H1 (cell line): ENCODE measurements at regions not wholly inside any gene's neighbourhood (a gene's known extent, or its start where the extent isn't known, plus 50 kb on each side); places are given as distances from the start of the nearest gene placed in this dataset.
"Not testable (repeated sequence)": the region's sequence is repeated elsewhere in the genome, so short reads cannot be mapped to it uniquely, and the experiment has no call there.

Source experiments
- EP300 ChIP-seq, 2 experiments: IDR thresholded peaks; 1 replicate in 1 of 2; 2 replicates in 1 of 2; pipeline ENCODE4 v1.6.1; 2011 to 2012; ENCODE audit warnings: low read depth in 2 of 2, low read length in 2 of 2, mild to moderate bottlenecking in 2 of 2, borderline replicate concordance in 1 of 2, inconsistent platforms in 1 of 2, moderate library complexity in 1 of 2
- EZH2 ChIP-seq: fragments of 200-600 bp; sonication (generic); IDR thresholded peaks from 2 replicates; pipeline ENCODE4 v1.7.1; 2012; ENCODE audit warnings: low read depth, mild to moderate bottlenecking, moderate library complexity, low read length, inconsistent platforms; ENCODE audit not compliant: severe bottlenecking
- HDAC2 ChIP-seq, 2 experiments: fragments of 300-600 bp in 1 of 2; sonication (generic) in 1 of 2; IDR thresholded peaks; 2 replicates each; pipeline ENCODE4 v1.6.1; 2011 to 2012; ENCODE audit warnings: low read depth in 2 of 2, low read length in 2 of 2, mild to moderate bottlenecking in 2 of 2, moderate library complexity in 2 of 2, borderline replicate concordance in 1 of 2, inconsistent platforms in 1 of 2
- POLR2A ChIP-seq, 2 experiments: IDR thresholded peaks; 1 replicate in 1 of 2; 2 replicates in 1 of 2; pipeline ENCODE4 v1.6.1; 2011; ENCODE audit warnings: low read depth in 2 of 2, low read length in 2 of 2, mild to moderate bottlenecking in 2 of 2; ENCODE audit errors: control extremely low read depth in 1 of 2
- POLR2AphosphoS5 ChIP-seq: IDR thresholded peaks from 2 replicates; pipeline ENCODE4 v1.6.1; 2011; ENCODE audit warnings: low read depth, low read length
- RNF2 ChIP-seq: fragments of 200-900, 300-1000 bp; sonication (generic); IDR thresholded peaks from 2 replicates; pipeline ENCODE4 v1.7.1; 2016; ENCODE audit warnings: borderline replicate concordance, low read depth, mild to moderate bottlenecking, antibody characterized with exemption, low read length; ENCODE audit not compliant: poor library complexity, severe bottlenecking; ENCODE audit errors: missing control alignments
- SIN3A ChIP-seq, 2 experiments: IDR thresholded peaks in 1 of 2; conservative IDR thresholded peaks in 1 of 2; 2 replicates each; pipeline ENCODE4 v1.6.1; 2011 to 2012; ENCODE audit warnings: low read length in 2 of 2, improper control_type of control experiment in 1 of 2, low read depth in 1 of 2, mild to moderate bottlenecking in 1 of 2
- SIRT6 ChIP-seq: IDR thresholded peaks from one replicate; pipeline ENCODE4 v1.7.1; 2012; ENCODE audit warnings: low read length, inconsistent platforms
- SP2 ChIP-seq: IDR thresholded peaks from 2 replicates; pipeline ENCODE4 v1.6.1; 2012; ENCODE audit warnings: mild to moderate bottlenecking, low read length, inconsistent platforms
- YY1 ChIP-seq: IDR thresholded peaks from 2 replicates; pipeline ENCODE4 v1.6.1; 2011; ENCODE audit warnings: low read depth, mild to moderate bottlenecking, low read length
- TF ChIP-seq, protein P1 (sequence below), 3 experiments: IDR thresholded peaks; 1 replicate in 2 of 3; 2 replicates in 1 of 3; pipeline versions ENCODE4 v1.5.1 to v1.6.1; 2011; ENCODE audit warnings: low read length in 3 of 3, mild to moderate bottlenecking in 3 of 3, inconsistent platforms in 2 of 3, low read depth in 1 of 3, moderate library complexity in 1 of 3; ENCODE audit not compliant: insufficient read depth in 1 of 3; ENCODE audit errors: control extremely low read depth in 1 of 3
- TF ChIP-seq, protein P2 (sequence below): IDR thresholded peaks from 2 replicates; pipeline ENCODE4 v1.6.1; 2012; ENCODE audit warnings: inconsistent platforms

DNA sequence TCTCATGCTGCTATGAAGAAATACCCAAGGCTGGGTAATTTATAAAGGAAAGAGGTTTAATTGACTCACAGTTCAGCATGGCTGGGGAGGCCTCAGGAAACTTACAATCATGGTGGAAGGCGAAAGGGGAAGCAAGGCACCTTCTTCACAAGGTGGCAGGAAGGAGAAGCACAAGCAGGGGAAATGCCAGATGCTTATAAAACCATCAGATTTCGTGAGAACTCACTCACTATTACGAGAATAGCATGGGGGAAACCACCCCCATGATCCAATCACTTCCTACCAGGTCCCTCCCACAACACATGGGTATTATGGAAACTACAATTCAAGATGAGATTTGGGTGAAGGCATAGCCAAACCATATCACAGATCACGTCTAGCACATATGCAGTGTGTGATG is 61.8 kb upstream of the MARCKS start:
- TF ChIP-seq SIN3A (conservative IDR thresholded peaks at IDR 0.05 in 1 of 2, IDR thresholded peaks at IDR 0.05 in 1 of 2; ENCODE audit: low read depth in 1 of 2, low read length in 2 of 2); YY1; EP300 (IDR thresholded peaks at IDR 0.05; ENCODE audit: borderline replicate concordance in 1 of 2, low read depth in 2 of 2, low read length in 2 of 2); SP2; POLR2A (IDR thresholded peaks at IDR 0.05; ENCODE audit: control extremely low read depth in 1 of 2, low read depth in 2 of 2, low read length in 2 of 2); EZH2; RNF2; SIRT6; HDAC2 (IDR thresholded peaks at IDR 0.05; ENCODE audit: borderline replicate concordance in 1 of 2, low read depth in 2 of 2, low read length in 2 of 2); POLR2AphosphoS5: not testable (repeated sequence)
- TF ChIP-seq, protein P1, sequence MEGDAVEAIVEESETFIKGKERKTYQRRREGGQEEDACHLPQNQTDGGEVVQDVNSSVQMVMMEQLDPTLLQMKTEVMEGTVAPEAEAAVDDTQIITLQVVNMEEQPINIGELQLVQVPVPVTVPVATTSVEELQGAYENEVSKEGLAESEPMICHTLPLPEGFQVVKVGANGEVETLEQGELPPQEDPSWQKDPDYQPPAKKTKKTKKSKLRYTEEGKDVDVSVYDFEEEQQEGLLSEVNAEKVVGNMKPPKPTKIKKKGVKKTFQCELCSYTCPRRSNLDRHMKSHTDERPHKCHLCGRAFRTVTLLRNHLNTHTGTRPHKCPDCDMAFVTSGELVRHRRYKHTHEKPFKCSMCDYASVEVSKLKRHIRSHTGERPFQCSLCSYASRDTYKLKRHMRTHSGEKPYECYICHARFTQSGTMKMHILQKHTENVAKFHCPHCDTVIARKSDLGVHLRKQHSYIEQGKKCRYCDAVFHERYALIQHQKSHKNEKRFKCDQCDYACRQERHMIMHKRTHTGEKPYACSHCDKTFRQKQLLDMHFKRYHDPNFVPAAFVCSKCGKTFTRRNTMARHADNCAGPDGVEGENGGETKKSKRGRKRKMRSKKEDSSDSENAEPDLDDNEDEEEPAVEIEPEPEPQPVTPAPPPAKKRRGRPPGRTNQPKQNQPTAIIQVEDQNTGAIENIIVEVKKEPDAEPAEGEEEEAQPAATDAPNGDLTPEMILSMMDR (IDR thresholded peaks at IDR 0.05; ENCODE audit: control extremely low read depth in 1 of 3, insufficient read depth in 1 of 3, low read depth in 1 of 3, low read length in 3 of 3): not testable (repeated sequence)
- TF ChIP-seq, protein P2, sequence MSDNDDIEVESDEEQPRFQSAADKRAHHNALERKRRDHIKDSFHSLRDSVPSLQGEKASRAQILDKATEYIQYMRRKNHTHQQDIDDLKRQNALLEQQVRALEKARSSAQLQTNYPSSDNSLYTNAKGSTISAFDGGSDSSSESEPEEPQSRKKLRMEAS: not testable (repeated sequence)
